ENCODE measurements at regions not wholly inside any gene's neighbourhood (a gene's known extent, or its start where the extent isn't known, plus 50 kb on each side); places are given as distances from the start of the nearest gene placed in this dataset.
A peak's percentile ranks its signal among the peaks of the same experiment; 100 is the strongest.
"Not testable (repeated sequence)": the region's sequence is repeated elsewhere in the genome, so short reads cannot be mapped to it uniquely, and the experiment has no call there.

- ChIA-PET POLR2A (no interaction called here), CTCF (interaction anchor here (1.1 kb wide), 1 partner anchor 11 kb away, joined by 4 read pairs; no protein-coding TSS in a partner anchor)
- Mint-ChIP-seq H3K27ac (no peak overlapping the region), H3K36me3 (ENCODE audit: low read depth) (no peaks in the 10 kb centered on the region), H3K4me3 (no peak overlapping the region), H3K27me3 (peaks cover 17% of the 10 kb centered on the region), H3K4me1 (no peaks in the 10 kb centered on the region), H3K9me3 (no peaks in the 10 kb centered on the region)
- DNase-seq = no peak
Observed at GRCh38 chr2:16767789-16768476, 102.3 kb upstream of the CYRIA start.

- DNase-seq = no peak
- H3K4me3 Mint-ChIP-seq = no peak overlapping the region
Observed at GRCh38 chr2:16765356-16765755, 99.7 kb upstream of the CYRIA start.

GRCh38 chr2:16764487-16764886, 98.9 kb upstream of the CYRIA start:
- H3K36me3 Mint-ChIP-seq (ENCODE audit: low read depth) = no peaks in the 10 kb centered on the region
- no peak for DNase-seq
- no peaks in the 10 kb centered on the region for H3K4me1 Mint-ChIP-seq
- H3K27ac Mint-ChIP-seq = no peak overlapping the region
- H3K4me3 Mint-ChIP-seq = no peak overlapping the region
- H3K9me3 Mint-ChIP-seq = no peaks in the 10 kb centered on the region
- ChIA-PET CTCF (no interaction called here), POLR2A (no interaction called here)
- peaks cover 13% of the 10 kb centered on the region for H3K27me3 Mint-ChIP-seq

More at GRCh38 chr2:16765356-16765755, 99.7 kb upstream of the CYRIA start:
- POLR2A ChIA-PET = no interaction called here
- Mint-ChIP-seq H3K4me1 (no peaks in the 10 kb centered on the region), H3K36me3 (ENCODE audit: low read depth) (no peaks in the 10 kb centered on the region), H3K9me3 (no peaks in the 10 kb centered on the region), H3K27ac (no peak overlapping the region), H3K27me3 (peaks cover 17% of the 10 kb centered on the region)
- CTCF ChIA-PET = no interaction called here

- POLR2A ChIA-PET = no interaction called here
- Mint-ChIP-seq H3K9me3 (no peaks in the 10 kb centered on the region), H3K36me3 (ENCODE audit: low read depth) (no peaks in the 10 kb centered on the region), H3K27ac (no peak overlapping the region), H3K4me1 (no peaks in the 10 kb centered on the region), H3K4me3 (no peak overlapping the region), H3K27me3 (peaks cover 10% of the 10 kb centered on the region)
- CTCF ChIA-PET = no interaction called here
- DNase-seq = no peak
Observed at GRCh38 chr2:16763493-16763899, 97.9 kb upstream of the CYRIA start.

GRCh38 chr2:16763056-16763455, 97.4 kb upstream of the CYRIA start:
- H3K4me1 Mint-ChIP-seq = no peaks in the 10 kb centered on the region
- no peak for DNase-seq
- no peaks in the 10 kb centered on the region for H3K36me3 Mint-ChIP-seq (ENCODE audit: low read depth)
- POLR2A ChIA-PET = no interaction called here
- CTCF ChIA-PET = no interaction called here
- H3K27ac Mint-ChIP-seq = no peak overlapping the region
- peaks cover 10% of the 10 kb centered on the region for H3K27me3 Mint-ChIP-seq
- H3K9me3 Mint-ChIP-seq = no peaks in the 10 kb centered on the region
- no peak overlapping the region for H3K4me3 Mint-ChIP-seq

- Mint-ChIP-seq H3K27ac (no peak overlapping the region), H3K4me1 (no peaks in the 10 kb centered on the region), H3K36me3 (ENCODE audit: low read depth) (no peaks in the 10 kb centered on the region), H3K4me3 (no peak overlapping the region), H3K9me3 (no peaks in the 10 kb centered on the region), H3K27me3 (no peaks in the 10 kb centered on the region)
- CTCF ChIA-PET = no interaction called here
- DNase-seq = no peak
- POLR2A ChIA-PET = no interaction called here
Observed at GRCh38 chr2:16760426-16760825, 94.8 kb upstream of the CYRIA start.

- CTCF ChIA-PET = interaction anchor here (0.6 to 1.8 kb wide), 12 partner anchors 11 to 245 kb away, joined by 3 to 4 read pairs (median 3); no protein-coding TSS in a partner anchor
Observed at GRCh38 chr2:16756831-16757644, 91.4 kb upstream of the CYRIA start.

GRCh38 chr2:16755442-16755841, 89.8 kb upstream of the CYRIA start:
- Mint-ChIP-seq H3K4me3 (no peak overlapping the region), H3K36me3 (ENCODE audit: low read depth) (no peaks in the 10 kb centered on the region), H3K4me1 (no peaks in the 10 kb centered on the region), H3K27ac (no peak overlapping the region), H3K9me3 (no peaks in the 10 kb centered on the region), H3K27me3 (no peaks in the 10 kb centered on the region)
- POLR2A ChIA-PET = no interaction called here
- CTCF ChIA-PET = no interaction called here
- no peak for DNase-seq

More at GRCh38 chr2:16756831-16757644, 91.4 kb upstream of the CYRIA start:
- Mint-ChIP-seq H3K9me3 (no peaks in the 10 kb centered on the region), H3K27me3 (no peaks in the 10 kb centered on the region), H3K4me1 (no peaks in the 10 kb centered on the region), H3K36me3 (ENCODE audit: low read depth) (no peaks in the 10 kb centered on the region), H3K4me3 (no peak overlapping the region), H3K27ac (no peak overlapping the region)
- POLR2A ChIA-PET = no interaction called here
- peak; percentile 73 for DNase-seq

- H3K27me3 Mint-ChIP-seq; CTCF ChIA-PET; POLR2A ChIA-PET; H3K4me3 Mint-ChIP-seq; H3K27ac Mint-ChIP-seq; H3K9me3 Mint-ChIP-seq; H3K4me1 Mint-ChIP-seq; H3K36me3 Mint-ChIP-seq (ENCODE audit: low read depth); DNase-seq: not testable (repeated sequence)
Observed at GRCh38 chr2:16753025-16753424, 87.4 kb upstream of the CYRIA start.

GRCh38 chr2:16750925-16751214, 85.2 kb upstream of the CYRIA start:
- H3K9me3 Mint-ChIP-seq; H3K4me3 Mint-ChIP-seq; DNase-seq; POLR2A ChIA-PET; CTCF ChIA-PET; H3K27ac Mint-ChIP-seq; H3K36me3 Mint-ChIP-seq (ENCODE audit: low read depth); H3K4me1 Mint-ChIP-seq; H3K27me3 Mint-ChIP-seq: not testable (repeated sequence)

GRCh38 chr2:16750175-16750924, 84.7 kb upstream of the CYRIA start:
- no peaks in the 10 kb centered on the region for H3K36me3 Mint-ChIP-seq (ENCODE audit: low read depth)
- no peaks in the 10 kb centered on the region for H3K27me3 Mint-ChIP-seq
- ChIA-PET CTCF (no interaction called here), POLR2A (no interaction called here)
- H3K4me1 Mint-ChIP-seq = peaks cover 10% of the 10 kb centered on the region
- no peak overlapping the region for H3K27ac Mint-ChIP-seq
- no peak for DNase-seq
- H3K4me3 Mint-ChIP-seq = no peak overlapping the region
- no peaks in the 10 kb centered on the region for H3K9me3 Mint-ChIP-seq

- H3K27ac Mint-ChIP-seq; DNase-seq; POLR2A ChIA-PET; H3K36me3 Mint-ChIP-seq (ENCODE audit: low read depth); H3K9me3 Mint-ChIP-seq; H3K27me3 Mint-ChIP-seq; H3K4me3 Mint-ChIP-seq; CTCF ChIA-PET; H3K4me1 Mint-ChIP-seq: not testable (repeated sequence)
Observed at GRCh38 chr2:16748511-16749266, 83.1 kb upstream of the CYRIA start.

- H3K36me3 Mint-ChIP-seq (ENCODE audit: low read depth) = no peaks in the 10 kb centered on the region
- H3K27me3 Mint-ChIP-seq = no peaks in the 10 kb centered on the region
- ChIA-PET CTCF (no interaction called here), POLR2A (no interaction called here)
- H3K9me3 Mint-ChIP-seq = no peaks in the 10 kb centered on the region
- H3K4me3 Mint-ChIP-seq = no peak overlapping the region
- peaks cover 10% of the 10 kb centered on the region for H3K4me1 Mint-ChIP-seq
- no peak overlapping the region for H3K27ac Mint-ChIP-seq
- DNase-seq = no peak
Observed at GRCh38 chr2:16747689-16748088, 82.1 kb upstream of the CYRIA start.

All from activated CD4-positive, alpha-beta T cell treated with anti-CD3 and anti-CD28 coated beads, Interleukin-2, amount 10 ng/mL, durations not matched to agents 7 days and 5 days (primary cell).